ENCODE measurements at regions not wholly inside any gene's neighbourhood (a gene's known extent, or its start where the extent isn't known, plus 50 kb on each side); places are given as distances from the start of the nearest gene placed in this dataset.

DNA sequence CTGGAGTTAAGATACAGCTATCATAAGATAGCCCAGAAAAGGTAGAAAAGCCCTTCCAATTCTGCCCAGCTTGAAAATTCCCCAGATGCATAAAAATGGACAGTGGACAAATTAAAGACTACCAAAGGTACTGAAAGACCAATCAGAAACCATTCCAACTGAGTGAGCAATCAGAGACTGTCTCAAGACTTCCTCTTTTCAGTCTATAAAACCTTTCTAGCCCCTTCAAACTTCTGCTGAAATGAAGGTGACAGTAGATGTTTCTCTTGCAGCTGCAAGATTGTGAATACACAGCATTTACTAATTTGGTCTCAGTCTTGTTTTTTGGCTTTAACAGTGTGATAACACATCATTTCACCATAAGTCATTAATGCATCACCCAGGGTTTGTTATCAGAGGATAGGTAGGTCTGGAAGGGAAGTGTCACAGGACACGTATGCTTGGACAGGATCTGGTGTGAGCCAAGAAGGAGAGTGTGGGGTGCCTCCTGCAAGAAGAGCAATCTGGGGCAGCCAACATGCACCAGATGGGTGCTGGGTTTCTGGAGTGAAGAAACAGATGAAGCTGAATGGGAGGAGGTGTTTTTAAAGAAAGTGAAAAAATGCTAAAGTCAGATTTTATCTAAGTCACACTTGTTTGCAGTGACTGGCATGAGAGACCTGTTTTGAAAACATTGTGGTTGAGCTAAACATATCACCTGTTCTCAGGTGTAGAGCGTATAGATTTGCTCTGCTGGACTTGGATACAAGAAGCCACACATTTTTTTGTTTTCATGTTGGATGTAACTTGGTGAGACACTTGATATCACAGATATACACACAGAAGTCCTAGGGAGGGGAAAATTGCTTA is 75.3 kb upstream of the DDX18 start:
- H3K4me3 ChIP-seq (ENCODE audit: low read length) = no peak overlapping the region
- H3K36me3 ChIP-seq (ENCODE audit: control insufficient read depth, insufficient read depth, low read length) = no peaks in the 10 kb centered on the region
- no CpG with 5 or more reads among the region's 2 CpGs for WGBS (ENCODE audit: insufficient coverage, low lambda C conversion rate)
- DNase-seq = no peak
- H3K27me3 ChIP-seq (ENCODE audit: control insufficient read depth, insufficient read depth, low read length) = no peaks in the 10 kb centered on the region
- no peaks in the 10 kb centered on the region for H3K4me1 ChIP-seq (ENCODE audit: control insufficient read depth, insufficient read depth, low read length)
- H3K27ac ChIP-seq (ENCODE audit: low read length) = no peak overlapping the region
- H3K9me3 ChIP-seq (ENCODE audit: control insufficient read depth, low read depth, low read length) = no peaks in the 10 kb centered on the region

- WGBS (ENCODE audit: insufficient coverage, low lambda C conversion rate) = no CpG with 5 or more reads among the region's 5 CpGs
- Histone ChIP-seq H3K27ac (ENCODE audit: low read length) (no peak overlapping the region), H3K4me3 (ENCODE audit: low read length) (no peak overlapping the region), H3K36me3 (ENCODE audit: control insufficient read depth, insufficient read depth, low read length) (no peaks in the 10 kb centered on the region), H3K4me1 (ENCODE audit: control insufficient read depth, insufficient read depth, low read length) (no peaks in the 10 kb centered on the region), H3K9me3 (ENCODE audit: control insufficient read depth, low read depth, low read length) (no peaks in the 10 kb centered on the region), H3K27me3 (ENCODE audit: control insufficient read depth, insufficient read depth, low read length) (no peaks in the 10 kb centered on the region)
- DNase-seq = no peak
These were observed 69.0 kb upstream of the DDX18 start for GRCh38 chr2:117745537-117745936.

GRCh38 chr2:117755768-117756167 is 58.7 kb upstream of the DDX18 start:
- no peak for DNase-seq
- Histone ChIP-seq H3K9me3 (ENCODE audit: control insufficient read depth, low read depth, low read length) (no peaks in the 10 kb centered on the region), H3K27me3 (ENCODE audit: control insufficient read depth, insufficient read depth, low read length) (no peaks in the 10 kb centered on the region), H3K4me3 (ENCODE audit: low read length) (no peak overlapping the region), H3K36me3 (ENCODE audit: control insufficient read depth, insufficient read depth, low read length) (no peaks in the 10 kb centered on the region), H3K27ac (ENCODE audit: low read length) (no peak overlapping the region), H3K4me1 (ENCODE audit: control insufficient read depth, insufficient read depth, low read length) (no peaks in the 10 kb centered on the region)
- no CpG with 5 or more reads among the region's 2 CpGs for WGBS (ENCODE audit: insufficient coverage, low lambda C conversion rate)

GRCh38 chr2:117760916-117761315 is 53.6 kb upstream of the DDX18 start:
- Histone ChIP-seq H3K4me1 (ENCODE audit: control insufficient read depth, insufficient read depth, low read length) (no peaks in the 10 kb centered on the region), H3K4me3 (ENCODE audit: low read length) (no peak overlapping the region), H3K27me3 (ENCODE audit: control insufficient read depth, insufficient read depth, low read length) (no peaks in the 10 kb centered on the region), H3K36me3 (ENCODE audit: control insufficient read depth, insufficient read depth, low read length) (no peaks in the 10 kb centered on the region), H3K9me3 (ENCODE audit: control insufficient read depth, low read depth, low read length) (no peaks in the 10 kb centered on the region), H3K27ac (ENCODE audit: low read length) (no peak overlapping the region)
- no peak for DNase-seq
- no CpG with 5 or more reads among the region's 1 CpG for WGBS (ENCODE audit: insufficient coverage, low lambda C conversion rate)

DNA sequence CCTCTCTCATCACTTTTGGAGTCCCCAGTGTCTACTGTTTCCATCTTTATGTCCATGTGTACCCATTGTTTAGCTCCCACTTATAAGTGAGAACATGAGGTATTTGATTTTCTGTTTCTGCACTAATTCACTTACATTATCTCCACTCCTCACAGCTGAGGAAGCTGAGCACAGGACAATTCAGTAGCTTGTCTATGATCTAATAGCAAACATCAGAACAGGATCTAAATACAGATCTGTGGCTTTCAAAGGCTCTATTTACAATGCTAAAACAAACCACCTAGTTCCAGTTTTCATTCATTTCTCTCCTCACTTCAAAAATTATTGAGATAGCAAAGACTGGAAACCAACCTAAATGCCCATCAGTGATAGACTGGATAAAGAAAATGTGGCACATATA is 52.0 kb upstream of the DDX18 start:
- Histone ChIP-seq H3K36me3 (ENCODE audit: control insufficient read depth, insufficient read depth, low read length) (no peaks in the 10 kb centered on the region), H3K4me1 (ENCODE audit: control insufficient read depth, insufficient read depth, low read length) (no peaks in the 10 kb centered on the region), H3K27ac (ENCODE audit: low read length) (no peak overlapping the region), H3K4me3 (ENCODE audit: low read length) (no peak overlapping the region), H3K9me3 (ENCODE audit: control insufficient read depth, low read depth, low read length) (no peaks in the 10 kb centered on the region), H3K27me3 (ENCODE audit: control insufficient read depth, insufficient read depth, low read length) (no peaks in the 10 kb centered on the region)
- DNase-seq = no peak

- Histone ChIP-seq H3K27me3 (ENCODE audit: control insufficient read depth, insufficient read depth, low read length) (no peaks in the 10 kb centered on the region), H3K9me3 (ENCODE audit: control insufficient read depth, low read depth, low read length) (no peaks in the 10 kb centered on the region), H3K27ac (ENCODE audit: low read length) (no peak overlapping the region), H3K4me1 (ENCODE audit: control insufficient read depth, insufficient read depth, low read length) (no peaks in the 10 kb centered on the region), H3K36me3 (ENCODE audit: control insufficient read depth, insufficient read depth, low read length) (no peaks in the 10 kb centered on the region), H3K4me3 (ENCODE audit: low read length) (no peak overlapping the region)
- 63% methylated on average over 3 of the region's 4 CpGs for WGBS (ENCODE audit: insufficient coverage, low lambda C conversion rate)
- DNase-seq = no peak
These were observed 50.7 kb upstream of the DDX18 start for GRCh38 chr2:117763804-117764203.

All from large intestine (tissue), 3 donors.